Calu3 (cell line): ENCODE measurements at regions not wholly inside any gene's neighbourhood (a gene's known extent, or its start where the extent isn't known, plus 50 kb on each side); places are given as distances from the start of the nearest gene placed in this dataset.

ENCODE experiments used
- BruUV-seq: library from RNA; stranded (reverse); fragments of 400-500 nt; replicated peaks from 2 replicates; lab custom pipeline; 2021; lab: Mats Ljungman, UMichigan
- CTCF ChIA-PET: fragments of 300-600 bp; sonication (Branson Sonifier 250); formaldehyde crosslinking; loops from one replicate; lab custom pipeline; 2022; ENCODE audit warnings: antibody characterized with exemption; lab: Charles Lee
- DNase-seq: peaks from one replicate; pipeline ENCODE4 v3.0.0; 2022
- H3K27ac Mint-ChIP-seq: one replicate; pipeline ENCODE4 v1.8.0; 2022; ENCODE audit warnings: mixed read lengths; ENCODE audit not compliant: unreplicated experiment
- H3K27me3 Mint-ChIP-seq: one replicate; pipeline ENCODE4 v1.8.0; 2022; ENCODE audit warnings: mixed read lengths; ENCODE audit not compliant: unreplicated experiment
- H3K36me3 Mint-ChIP-seq: one replicate; pipeline ENCODE4 v1.8.0; 2022; ENCODE audit warnings: mild to moderate bottlenecking, moderate library complexity, mixed read lengths; ENCODE audit not compliant: insufficient read depth, unreplicated experiment
- H3K4me1 Mint-ChIP-seq: one replicate; pipeline ENCODE4 v1.8.0; 2022; ENCODE audit warnings: mild to moderate bottlenecking, low read depth, mixed read lengths; ENCODE audit not compliant: unreplicated experiment
- H3K4me3 Mint-ChIP-seq: one replicate; pipeline ENCODE4 v1.8.0; 2022; ENCODE audit warnings: mild to moderate bottlenecking, low read depth, moderate library complexity, mixed read lengths; ENCODE audit not compliant: unreplicated experiment
- H3K9me3 Mint-ChIP-seq: one replicate; pipeline ENCODE4 v1.8.0; 2022; ENCODE audit warnings: low read depth, mixed read lengths; ENCODE audit not compliant: unreplicated experiment
- intact Hi-C: fragments of 100-400 bp; cut with micrococcal nuclease; formaldehyde crosslinking; loops from one replicate; pipeline ENCODE4 v1.10.0; 2022; ENCODE audit not compliant: unreplicated experiment
- TF ChIP-seq, protein P1 (sequence below): fragments of 200-600 bp; IDR thresholded peaks from one replicate; pipeline ENCODE4 v1.8.0; 2022; ENCODE audit warnings: antibody characterized with exemption; ENCODE audit not compliant: unreplicated experiment

DNA sequence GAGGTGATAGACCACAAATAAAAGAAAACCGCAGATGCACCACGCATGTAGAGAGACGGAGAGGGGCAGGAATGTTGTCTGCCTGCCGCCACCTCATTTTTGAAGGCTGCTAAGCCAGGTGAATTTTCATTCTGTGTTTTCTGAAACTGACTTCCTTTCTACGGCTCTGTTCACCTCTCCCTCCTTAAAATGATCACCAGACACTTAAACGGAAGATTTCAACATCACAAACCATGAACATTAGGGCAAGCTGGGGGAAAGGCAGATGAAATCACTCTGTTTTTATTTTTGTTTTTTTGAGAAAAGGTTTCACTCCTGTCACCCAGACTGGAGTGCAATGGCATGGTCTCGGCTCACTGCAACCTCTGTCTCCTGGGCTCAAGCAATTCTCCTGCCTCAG lies 232.4 kb downstream of the MIAT start:
- Mint-ChIP-seq H3K4me1 (peaks cover 41% of the 10 kb centered on the region), H3K27ac (no peak overlapping the region), H3K27me3 (no peaks in the 10 kb centered on the region), H3K4me3 (no peak overlapping the region), H3K9me3 (no peaks in the 10 kb centered on the region), H3K36me3 (no peaks in the 10 kb centered on the region)
- TF ChIP-seq, protein P1, sequence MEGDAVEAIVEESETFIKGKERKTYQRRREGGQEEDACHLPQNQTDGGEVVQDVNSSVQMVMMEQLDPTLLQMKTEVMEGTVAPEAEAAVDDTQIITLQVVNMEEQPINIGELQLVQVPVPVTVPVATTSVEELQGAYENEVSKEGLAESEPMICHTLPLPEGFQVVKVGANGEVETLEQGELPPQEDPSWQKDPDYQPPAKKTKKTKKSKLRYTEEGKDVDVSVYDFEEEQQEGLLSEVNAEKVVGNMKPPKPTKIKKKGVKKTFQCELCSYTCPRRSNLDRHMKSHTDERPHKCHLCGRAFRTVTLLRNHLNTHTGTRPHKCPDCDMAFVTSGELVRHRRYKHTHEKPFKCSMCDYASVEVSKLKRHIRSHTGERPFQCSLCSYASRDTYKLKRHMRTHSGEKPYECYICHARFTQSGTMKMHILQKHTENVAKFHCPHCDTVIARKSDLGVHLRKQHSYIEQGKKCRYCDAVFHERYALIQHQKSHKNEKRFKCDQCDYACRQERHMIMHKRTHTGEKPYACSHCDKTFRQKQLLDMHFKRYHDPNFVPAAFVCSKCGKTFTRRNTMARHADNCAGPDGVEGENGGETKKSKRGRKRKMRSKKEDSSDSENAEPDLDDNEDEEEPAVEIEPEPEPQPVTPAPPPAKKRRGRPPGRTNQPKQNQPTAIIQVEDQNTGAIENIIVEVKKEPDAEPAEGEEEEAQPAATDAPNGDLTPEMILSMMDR = no peak
- CTCF ChIA-PET = no interaction called here
- intact Hi-C loops = loop anchor here (5.0 kb wide), 2 partner anchors 222 to 307 kb away; no protein-coding TSS in a partner anchor
- no TSS peak for BruUV-seq
- DNase-seq = no peak

GRCh38 chr22:26890870-26891269 lies 233.5 kb downstream of the MIAT start:
- Mint-ChIP-seq H3K9me3 (no peaks in the 10 kb centered on the region), H3K4me3 (no peak overlapping the region), H3K4me1 (peaks cover 45% of the 10 kb centered on the region), H3K36me3 (no peaks in the 10 kb centered on the region), H3K27ac (no peak overlapping the region), H3K27me3 (no peaks in the 10 kb centered on the region)
- TF ChIP-seq, protein P1 = no peak
- intact Hi-C loops = loop anchor here (5.0 kb wide), 2 partner anchors 221 to 306 kb away; no protein-coding TSS in a partner anchor
- no TSS peak for BruUV-seq
- DNase-seq = peak; percentile 42
- CTCF ChIA-PET = interaction anchor here (0.5 kb wide), 1 partner anchor 602 kb away, joined by 3 read pairs; no protein-coding TSS in a partner anchor

DNA sequence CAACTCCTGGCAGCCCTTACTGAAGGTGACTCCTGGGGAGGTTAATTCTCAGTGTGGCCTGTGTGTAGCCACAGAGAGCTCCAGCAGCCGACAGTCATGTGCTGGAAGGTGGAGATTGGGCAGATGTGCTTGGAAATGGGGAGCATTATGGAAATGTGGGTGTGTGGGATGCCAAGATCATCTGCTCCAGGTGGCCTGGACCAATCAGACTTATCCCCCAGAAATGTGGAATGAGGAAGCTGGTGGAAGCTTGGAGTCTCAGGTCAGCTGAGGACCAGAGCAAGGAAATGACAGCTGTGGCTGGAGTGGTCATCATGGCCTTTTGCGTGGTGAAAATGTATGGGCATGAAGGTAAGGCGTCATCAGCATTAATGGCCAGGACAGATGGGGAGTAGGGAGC lies 234.0 kb downstream of the MIAT start:
- Mint-ChIP-seq H3K27me3 (no peaks in the 10 kb centered on the region), H3K36me3 (no peaks in the 10 kb centered on the region), H3K4me1 (peaks cover 45% of the 10 kb centered on the region), H3K27ac (no peak overlapping the region), H3K9me3 (no peaks in the 10 kb centered on the region), H3K4me3 (no peak overlapping the region)
- intact Hi-C loops = loop anchor here (5.0 kb wide), 2 partner anchors 221 to 306 kb away; no protein-coding TSS in a partner anchor
- no TSS peak for BruUV-seq
- no peak for DNase-seq
- TF ChIP-seq, protein P1 = no peak
- CTCF ChIA-PET = interaction anchor here (0.5 kb wide), 1 partner anchor 601 kb away, joined by 3 read pairs; no protein-coding TSS in a partner anchor

DNA sequence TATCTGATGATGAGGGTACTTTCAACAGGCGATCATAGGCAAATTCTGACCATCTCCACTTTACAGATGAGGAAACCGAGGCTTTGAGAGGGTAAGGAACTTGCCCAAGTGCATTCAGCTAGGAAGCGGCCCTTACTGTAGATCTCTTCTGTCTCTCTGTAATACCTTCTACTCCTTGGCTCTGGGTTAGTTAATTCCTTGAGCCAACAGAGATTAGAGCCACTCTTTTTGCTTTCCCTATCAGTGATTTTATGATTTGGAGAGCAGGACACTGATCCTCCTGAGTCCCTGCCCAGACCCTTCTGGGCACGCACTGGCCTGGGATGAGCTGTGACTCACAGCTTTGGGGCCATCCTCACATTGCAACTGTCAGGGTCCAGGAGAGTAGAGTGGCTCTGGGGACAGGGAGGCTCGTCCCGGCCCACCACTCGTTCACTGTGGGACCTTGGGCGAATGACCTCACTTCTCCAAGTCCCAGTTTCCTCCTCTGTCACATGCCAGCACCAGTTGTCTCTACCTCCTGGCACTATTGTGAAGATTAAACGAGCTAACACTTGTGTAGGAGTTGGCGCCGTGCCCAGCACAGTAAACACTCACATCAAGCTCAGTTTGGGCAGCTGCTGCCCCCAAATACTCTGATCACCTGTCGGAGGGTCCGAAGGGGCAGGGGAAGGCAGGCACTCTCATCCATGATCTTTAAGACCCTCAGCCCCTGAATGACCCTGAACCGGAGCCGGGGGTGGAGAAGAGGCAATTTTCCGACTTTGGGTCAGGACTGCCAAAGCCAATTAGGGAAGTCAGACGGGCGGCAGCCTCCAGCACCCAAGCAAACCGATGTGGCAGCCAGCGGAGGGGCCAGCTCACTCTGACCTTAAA lies 235.0 kb downstream of the MIAT start:
- CTCF ChIA-PET = no interaction called here
- H3K9me3 Mint-ChIP-seq = no peaks in the 10 kb centered on the region
- TF ChIP-seq, protein P1 = no peak
- peak; percentile 38 for DNase-seq
- peaks cover 45% of the 10 kb centered on the region for H3K4me1 Mint-ChIP-seq
- no peaks in the 10 kb centered on the region for H3K36me3 Mint-ChIP-seq
- H3K4me3 Mint-ChIP-seq = no peak overlapping the region
- no peak overlapping the region for H3K27ac Mint-ChIP-seq
- H3K27me3 Mint-ChIP-seq = peaks cover 4% of the 10 kb centered on the region
- intact Hi-C loops = loop anchor here (5.0 kb wide), 2 partner anchors 220 to 305 kb away; no protein-coding TSS in a partner anchor
- no TSS peak for BruUV-seq
